ENCODE measurements at regions not wholly inside any gene's neighbourhood (a gene's known extent, or its start where the extent isn't known, plus 50 kb on each side); places are given as distances from the start of the nearest gene placed in this dataset.

GRCh38 chr16:11420895-11421294 is 75.6 kb downstream of the RMI2 start:
- Histone ChIP-seq H3K4me3 (no peak overlapping the region), H3K9me3 (no peaks in the 10 kb centered on the region), H3K36me3 (no peaks in the 10 kb centered on the region), H3K27ac (no peak overlapping the region), H3K27me3 (no peaks in the 10 kb centered on the region), H3K4me1 (no peaks in the 10 kb centered on the region)
- TF ChIP-seq CTCF (IDR thresholded peaks at IDR 0.05): no peak
- no peak for TF ChIP-seq POLR2A (IDR thresholded peaks at IDR 0.05)
- no peak for TF ChIP-seq POLR2AphosphoS5 (IDR thresholded peaks at IDR 0.05)
- TF ChIP-seq EP300 (IDR thresholded peaks at IDR 0.05): no peak
- 92 to 100% methylated on average over 2 of the region's 3 CpGs for WGBS, 2 donors
- peak in 1 of 2 donors; percentile 13 for ATAC-seq (ENCODE audit: low FRiP score in 2 of 2)
- DNase-seq: no peak

GRCh38 chr16:11422381-11423314 is 77.4 kb downstream of the RMI2 start:
- WGBS, 2 donors: 77 to 79% methylated on average over 9 to 23 of the region's 26 CpGs
- Histone ChIP-seq H3K27ac (no peak overlapping the region), H3K36me3 (no peaks in the 10 kb centered on the region), H3K27me3 (no peaks in the 10 kb centered on the region), H3K9me3 (no peaks in the 10 kb centered on the region), H3K4me1 (no peaks in the 10 kb centered on the region), H3K4me3 (no peak overlapping the region)
- ATAC-seq (ENCODE audit: low FRiP score in 2 of 2) (peak in 1 of 2 donors; percentile 23), DNase-seq (peak in 1 of 2 donors; percentile 48)
- no peak for TF ChIP-seq POLR2A (IDR thresholded peaks at IDR 0.05)
- no peak for TF ChIP-seq CTCF (IDR thresholded peaks at IDR 0.05)
- no peak for TF ChIP-seq EP300 (IDR thresholded peaks at IDR 0.05)
- TF ChIP-seq POLR2AphosphoS5 (IDR thresholded peaks at IDR 0.05): no peak

DNA sequence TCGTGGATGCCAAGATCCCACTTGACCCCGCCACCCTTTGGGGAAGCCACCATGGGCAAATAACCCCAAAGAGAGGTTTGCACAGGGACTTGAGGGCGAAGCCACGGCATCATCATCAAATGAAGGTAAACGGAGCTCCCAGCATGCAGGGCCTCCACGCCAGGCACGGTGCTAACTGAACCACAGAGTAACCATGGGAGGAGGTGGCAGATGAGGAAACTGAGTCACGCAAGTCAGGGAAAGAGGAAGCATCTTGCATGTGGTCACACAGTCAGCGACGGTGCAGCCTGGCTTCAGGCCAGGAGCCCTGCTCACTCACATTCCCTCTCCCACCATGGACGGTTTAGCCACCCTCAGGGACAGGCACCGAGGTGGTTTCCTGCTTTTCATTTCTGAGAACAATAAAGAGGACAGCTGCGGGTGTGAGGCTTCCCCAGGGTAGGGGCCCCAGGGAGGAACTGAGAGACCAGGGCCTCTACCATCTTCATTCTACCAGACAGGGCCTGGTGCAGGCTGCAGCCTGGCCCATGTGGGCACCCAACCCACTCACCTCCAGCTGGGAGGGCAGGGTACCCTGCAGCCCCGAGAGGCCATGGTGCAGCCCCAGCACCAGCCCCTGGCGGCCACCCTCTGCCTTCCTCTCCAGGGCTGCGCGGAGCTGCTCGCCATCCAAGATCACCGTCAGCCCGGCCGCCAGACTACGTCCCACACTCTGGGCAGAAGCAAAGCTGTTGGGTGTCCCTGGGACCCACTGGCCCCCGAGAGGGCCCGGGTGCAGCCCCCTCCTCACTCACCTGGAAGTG is 78.3 kb downstream of the RMI2 start:
- Histone ChIP-seq H3K36me3 (no peaks in the 10 kb centered on the region), H3K27me3 (no peaks in the 10 kb centered on the region), H3K4me3 (no peak overlapping the region), H3K27ac (no peak overlapping the region), H3K4me1 (no peaks in the 10 kb centered on the region), H3K9me3 (no peaks in the 10 kb centered on the region)
- TF ChIP-seq POLR2AphosphoS5 (IDR thresholded peaks at IDR 0.05): no peak
- no peak for TF ChIP-seq CTCF (IDR thresholded peaks at IDR 0.05)
- TF ChIP-seq EP300 (IDR thresholded peaks at IDR 0.05): no peak
- no peak for TF ChIP-seq POLR2A (IDR thresholded peaks at IDR 0.05)
- WGBS, 2 donors: 57 to 81% methylated on average over 20 to 23 of the region's 24 CpGs
- DNase-seq (peak in 1 of 2 donors; percentile 58), ATAC-seq (ENCODE audit: low FRiP score in 2 of 2) (peak; percentile 14 to 52)

- H3K9me3 ChIP-seq: no peaks in the 10 kb centered on the region
- no peak for TF ChIP-seq POLR2AphosphoS5 (IDR thresholded peaks at IDR 0.05)
- peak; percentile 26 to 27 for ATAC-seq (ENCODE audit: low FRiP score in 2 of 2)
- WGBS, 2 donors: 92% methylated on average over 15 of the region's 15 CpGs; no CpG with 5 or more reads in 1 of the 2 donors
- H3K4me1 ChIP-seq: no peaks in the 10 kb centered on the region
- peak in 1 of 2 donors; percentile 54 for DNase-seq
- H3K4me3 ChIP-seq: no peak overlapping the region
- no peak overlapping the region for H3K27ac ChIP-seq
- H3K36me3 ChIP-seq: no peaks in the 10 kb centered on the region
- no peaks in the 10 kb centered on the region for H3K27me3 ChIP-seq
These were observed 78.8 kb downstream of the RMI2 start for GRCh38 chr16:11424118-11424460.

DNA sequence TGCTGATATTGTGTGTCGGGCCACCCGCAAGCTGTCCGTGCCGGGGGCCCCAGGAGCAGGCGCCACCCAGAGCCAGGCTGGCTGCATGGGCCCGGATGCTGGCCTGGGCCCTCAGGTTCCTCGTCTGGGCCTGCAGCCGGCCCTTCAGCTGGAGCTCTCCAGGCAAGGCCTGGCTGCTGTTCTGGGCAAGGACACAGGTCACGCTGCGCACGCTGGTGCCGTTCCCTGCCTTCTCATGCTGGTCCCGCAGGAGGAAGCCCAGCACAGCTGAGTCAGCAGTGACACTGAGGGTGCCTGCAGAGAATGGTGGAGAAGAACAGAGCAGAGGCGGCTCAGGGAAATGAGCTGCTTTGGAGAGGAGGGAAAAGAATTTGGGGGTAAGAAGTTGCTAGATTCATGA is 79.9 kb downstream of the RMI2 start:
- Histone ChIP-seq H3K36me3 (no peaks in the 10 kb centered on the region), H3K4me1 (no peaks in the 10 kb centered on the region), H3K27ac (no peak overlapping the region), H3K9me3 (no peaks in the 10 kb centered on the region), H3K27me3 (no peaks in the 10 kb centered on the region), H3K4me3 (no peak overlapping the region)
- DNase-seq: peak in 1 of 2 donors; percentile 63
- 72 to 82% methylated on average over 3 to 14 of the region's 14 CpGs for WGBS, 2 donors
- ATAC-seq (ENCODE audit: low FRiP score in 2 of 2): no peak
- TF ChIP-seq EP300 (IDR thresholded peaks at IDR 0.05) (no peak), POLR2A (IDR thresholded peaks at IDR 0.05) (no peak), POLR2AphosphoS5 (IDR thresholded peaks at IDR 0.05) (no peak), CTCF (IDR thresholded peaks at IDR 0.05) (no peak)
